Activated CD4-positive, alpha-beta T cell treated with anti-CD3 and anti-CD28 coated beads, Interleukin-2, amount 10 ng/mL, durations not matched to agents 7 days and 5 days (primary cell): ENCODE measurements at regions not wholly inside any gene's neighbourhood (a gene's known extent, or its start where the extent isn't known, plus 50 kb on each side); places are given as distances from the start of the nearest gene placed in this dataset.

Experiments used
- CTCF ChIA-PET: fragments of 350-600 bp; sonication (Branson Sonifier 250); formaldehyde crosslinking; loops from one replicate; lab custom pipeline; 2021; ENCODE audit warnings: antibody characterized with exemption; lab: Charles Lee
- POLR2A ChIA-PET: fragments of 350-600 bp; sonication (Branson Sonifier 250); formaldehyde crosslinking; loops from one replicate; lab custom pipeline; 2021; ENCODE audit warnings: antibody characterized with exemption; lab: Charles Lee
- DNase-seq: peaks from one replicate; pipeline ENCODE4 v3.0.0-alpha.2; 2020
- H3K27ac Mint-ChIP-seq: one replicate; pipeline ENCODE4 v1.8.0; 2021; ENCODE audit warnings: mild to moderate bottlenecking, moderate library complexity, mixed read lengths
- H3K27me3 Mint-ChIP-seq: one replicate; pipeline ENCODE4 v1.8.0; 2021; ENCODE audit warnings: mixed read lengths
- H3K36me3 Mint-ChIP-seq: one replicate; pipeline ENCODE4 v1.8.0; 2021; ENCODE audit warnings: low read depth, mixed read lengths
- H3K4me1 Mint-ChIP-seq: one replicate; pipeline ENCODE4 v1.8.0; 2021; ENCODE audit warnings: mixed read lengths
- H3K4me3 Mint-ChIP-seq: one replicate; pipeline ENCODE4 v1.8.0; 2021; ENCODE audit warnings: mild to moderate bottlenecking, moderate library complexity, mixed read lengths
- H3K9me3 Mint-ChIP-seq: one replicate; pipeline ENCODE4 v1.8.0; 2021; ENCODE audit warnings: mixed read lengths

DNA sequence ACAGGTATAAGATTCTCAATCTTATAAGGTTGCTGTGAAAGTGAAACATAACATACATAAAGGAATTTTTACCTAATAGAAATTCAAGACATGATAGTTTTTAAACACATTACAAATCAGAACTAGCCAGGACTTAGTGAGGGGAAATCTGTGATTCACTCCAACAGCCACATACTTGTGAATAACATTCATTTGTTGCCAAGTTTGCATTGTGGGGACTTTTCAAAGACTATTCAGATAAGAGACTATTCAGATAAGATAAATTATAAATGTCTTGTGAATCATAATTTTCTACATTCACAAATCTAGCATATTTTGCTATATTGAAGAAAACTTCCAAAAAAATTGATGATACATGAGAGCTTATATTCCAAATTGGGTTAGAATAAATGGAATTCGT, 345.3 kb upstream of the CDH20 start:
- no peaks in the 10 kb centered on the region for H3K4me1 Mint-ChIP-seq
- DNase-seq, result no peak
- ChIA-PET POLR2A (no interaction called here), CTCF (interaction anchor here (0.8 kb wide), 1 partner anchor 489 kb away, joined by 3 read pairs; no protein-coding TSS in a partner anchor)
- no peaks in the 10 kb centered on the region for H3K27me3 Mint-ChIP-seq
- no peak overlapping the region for H3K4me3 Mint-ChIP-seq
- H3K36me3 Mint-ChIP-seq, result no peaks in the 10 kb centered on the region
- peaks cover 5% of the 10 kb centered on the region for H3K9me3 Mint-ChIP-seq
- no peak overlapping the region for H3K27ac Mint-ChIP-seq

DNA sequence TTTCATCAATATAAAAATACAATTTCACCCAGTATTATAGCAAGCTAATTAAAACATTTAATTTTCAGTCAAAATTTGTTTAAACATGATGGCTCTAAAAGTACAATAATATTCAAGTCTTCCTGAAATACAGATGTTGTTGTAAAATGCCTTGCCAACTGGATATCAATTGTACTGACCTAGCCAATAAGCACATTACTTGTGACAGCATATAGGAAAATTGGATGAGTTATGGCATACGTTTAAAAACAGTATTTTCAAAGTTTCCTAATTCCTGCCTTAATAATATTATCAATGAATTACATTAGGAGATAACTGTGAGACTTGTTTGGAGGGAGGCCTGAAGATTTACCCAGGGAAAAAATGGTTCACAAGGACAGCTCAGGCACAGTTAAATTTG, 336.9 kb upstream of the CDH20 start:
- no peaks in the 10 kb centered on the region for H3K27me3 Mint-ChIP-seq
- no peak overlapping the region for H3K4me3 Mint-ChIP-seq
- no peaks in the 10 kb centered on the region for H3K4me1 Mint-ChIP-seq
- H3K27ac Mint-ChIP-seq, result no peak overlapping the region
- ChIA-PET CTCF (no interaction called here), POLR2A (no interaction called here)
- no peak for DNase-seq
- H3K9me3 Mint-ChIP-seq, result peaks cover 4% of the 10 kb centered on the region
- H3K36me3 Mint-ChIP-seq, result no peaks in the 10 kb centered on the region

DNA sequence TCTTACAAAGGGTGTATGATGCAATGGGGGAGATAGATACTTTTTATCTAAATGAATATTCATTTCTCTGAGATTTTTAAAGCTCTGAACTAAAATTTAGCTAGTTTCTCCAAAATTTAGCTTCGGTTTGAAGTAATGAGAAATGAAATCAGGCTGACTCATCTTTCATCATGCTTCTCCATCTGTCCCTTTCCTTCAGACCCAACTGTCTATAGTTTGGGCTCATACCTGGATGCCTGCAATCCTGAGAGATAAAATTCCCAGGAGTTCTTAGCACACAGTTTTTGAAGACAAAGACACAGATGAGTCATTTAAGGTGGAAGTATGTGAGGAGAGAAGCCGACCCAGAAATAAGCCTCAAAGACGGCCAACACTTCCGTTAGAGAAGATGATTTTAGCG, 336.4 kb upstream of the CDH20 start:
- H3K27me3 Mint-ChIP-seq, result no peaks in the 10 kb centered on the region
- H3K4me3 Mint-ChIP-seq, result no peak overlapping the region
- POLR2A ChIA-PET, result no interaction called here
- peaks cover 4% of the 10 kb centered on the region for H3K9me3 Mint-ChIP-seq
- DNase-seq, result no peak
- H3K27ac Mint-ChIP-seq, result no peak overlapping the region
- no peaks in the 10 kb centered on the region for H3K36me3 Mint-ChIP-seq
- CTCF ChIA-PET, result no interaction called here
- no peaks in the 10 kb centered on the region for H3K4me1 Mint-ChIP-seq

DNA sequence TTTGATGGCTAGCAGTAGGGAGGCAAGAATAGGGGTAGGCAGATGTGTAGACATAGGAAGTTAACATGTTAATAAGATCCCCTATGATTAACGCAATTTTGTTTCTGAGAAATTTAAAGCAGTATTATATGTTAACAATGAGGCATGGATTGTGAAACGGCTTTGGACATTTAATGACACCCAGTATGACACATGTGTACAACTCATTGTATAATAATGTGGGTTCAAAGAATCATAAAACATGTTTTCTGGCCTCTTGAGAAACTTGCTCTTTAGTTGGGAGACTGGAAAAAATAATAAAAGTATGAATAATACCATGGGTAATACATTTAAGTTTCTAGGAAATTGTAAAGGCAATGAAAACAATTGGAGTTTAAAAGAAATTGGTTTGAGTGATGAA, 332.1 kb upstream of the CDH20 start:
- Mint-ChIP-seq H3K4me3 (no peak overlapping the region), H3K27me3 (no peaks in the 10 kb centered on the region), H3K27ac (no peak overlapping the region), H3K4me1 (no peaks in the 10 kb centered on the region), H3K36me3 (no peaks in the 10 kb centered on the region), H3K9me3 (no peaks in the 10 kb centered on the region)
- ChIA-PET CTCF (no interaction called here), POLR2A (no interaction called here)
- DNase-seq, result no peak

DNA sequence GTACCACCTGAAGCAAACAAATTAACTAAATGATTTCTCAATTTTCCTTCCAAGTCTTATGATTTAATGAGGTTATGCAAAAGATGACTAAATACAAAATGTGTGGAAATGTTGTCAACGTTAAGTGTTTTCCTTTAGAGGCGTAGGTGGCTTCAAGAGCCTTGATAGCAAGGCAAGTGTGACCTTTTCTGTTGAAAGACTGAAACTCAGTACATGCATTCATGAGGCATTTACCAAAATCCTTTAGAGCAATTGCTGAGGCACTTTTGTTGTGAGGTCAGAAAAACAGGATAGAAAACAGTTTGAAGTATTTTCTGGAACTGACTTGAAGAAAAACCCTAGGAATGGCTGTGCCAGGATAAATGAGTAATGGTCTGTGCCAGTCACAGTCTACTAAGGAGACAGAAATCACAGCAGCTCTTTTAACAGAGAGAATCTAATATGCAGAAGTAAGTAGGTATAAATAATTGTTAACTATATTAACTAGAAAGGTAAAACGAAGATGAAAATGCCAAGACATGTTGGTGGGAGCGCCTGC, 326.5 kb upstream of the CDH20 start:
- Mint-ChIP-seq H3K4me3 (no peak overlapping the region), H3K27ac (no peak overlapping the region), H3K27me3 (no peaks in the 10 kb centered on the region), H3K9me3 (no peaks in the 10 kb centered on the region), H3K36me3 (no peaks in the 10 kb centered on the region), H3K4me1 (no peaks in the 10 kb centered on the region)
- ChIA-PET CTCF (no interaction called here), POLR2A (no interaction called here)
- DNase-seq, result no peak

DNA sequence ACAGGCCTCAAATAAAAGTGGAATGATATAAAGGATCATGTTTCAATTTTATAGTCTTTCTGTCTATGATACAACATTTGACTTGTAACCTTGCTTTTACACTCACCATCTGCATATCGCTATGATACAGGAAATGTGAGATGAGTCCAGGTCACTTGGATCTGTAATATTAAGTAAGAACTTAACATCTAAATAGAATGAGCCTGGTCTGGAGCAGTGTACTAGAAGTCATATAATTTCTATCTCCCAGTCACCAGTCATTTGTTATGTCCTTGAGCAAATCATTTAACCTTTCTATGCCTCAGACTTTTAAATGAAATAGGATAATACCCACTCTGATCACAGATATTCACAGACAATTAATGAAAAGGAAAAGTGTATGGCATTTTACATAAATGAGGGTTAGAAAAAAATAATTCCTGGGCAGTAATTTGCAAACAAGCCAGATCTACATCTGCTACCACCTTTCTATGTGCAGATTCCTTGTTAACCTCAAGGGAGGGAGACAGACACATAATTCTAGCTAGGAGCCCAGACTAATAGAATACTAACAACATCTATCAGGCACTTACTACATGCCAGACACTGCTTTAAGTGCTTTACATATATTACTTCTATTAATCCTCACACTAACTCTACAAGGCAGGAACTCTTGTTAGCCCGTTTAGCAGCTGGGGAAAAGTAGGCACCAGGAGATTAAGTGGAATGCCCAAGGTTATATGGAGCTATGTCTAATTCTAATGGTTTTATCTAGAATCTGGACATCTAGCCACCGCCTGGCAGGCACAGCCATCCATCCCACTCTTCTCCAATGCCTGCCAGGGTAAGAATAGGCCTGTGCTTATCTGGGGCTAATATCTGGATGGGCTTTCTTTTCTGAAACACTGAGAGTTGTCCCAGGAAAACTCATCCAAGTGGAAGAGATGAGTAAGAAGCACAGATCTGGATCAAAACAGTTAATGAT, 313.6 kb upstream of the CDH20 start:
- peaks cover 6% of the 10 kb centered on the region for H3K9me3 Mint-ChIP-seq
- H3K4me3 Mint-ChIP-seq, result no peak overlapping the region
- H3K27ac Mint-ChIP-seq, result no peak overlapping the region
- ChIA-PET POLR2A (no interaction called here), CTCF (no interaction called here)
- H3K27me3 Mint-ChIP-seq, result no peaks in the 10 kb centered on the region
- no peaks in the 10 kb centered on the region for H3K36me3 Mint-ChIP-seq
- H3K4me1 Mint-ChIP-seq, result no peaks in the 10 kb centered on the region
- no peak for DNase-seq

DNA sequence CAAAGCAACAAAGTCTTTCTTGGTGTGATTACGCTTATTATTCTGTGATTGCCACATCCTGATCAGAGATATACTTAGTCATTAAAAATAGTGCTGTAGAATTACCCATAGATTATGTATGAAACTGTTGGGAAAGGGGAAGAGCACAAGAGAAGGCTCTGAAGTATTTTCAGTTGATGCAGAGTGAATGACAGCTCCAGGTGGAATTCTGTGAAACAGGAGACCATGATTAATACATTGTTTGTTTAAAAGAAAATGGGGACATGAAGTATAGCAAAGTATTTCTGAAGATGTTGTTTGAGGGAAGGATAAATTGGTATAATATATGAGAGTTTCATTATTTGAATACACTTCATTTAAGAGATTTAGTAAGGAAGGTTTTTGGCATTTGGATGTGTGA, 307.6 kb upstream of the CDH20 start:
- ChIA-PET CTCF (no interaction called here), POLR2A (no interaction called here)
- H3K27me3 Mint-ChIP-seq, result no peaks in the 10 kb centered on the region
- no peak for DNase-seq
- no peak overlapping the region for H3K27ac Mint-ChIP-seq
- H3K36me3 Mint-ChIP-seq, result no peaks in the 10 kb centered on the region
- H3K9me3 Mint-ChIP-seq, result peaks cover 15% of the 10 kb centered on the region
- H3K4me1 Mint-ChIP-seq, result no peaks in the 10 kb centered on the region
- no peak overlapping the region for H3K4me3 Mint-ChIP-seq

DNA sequence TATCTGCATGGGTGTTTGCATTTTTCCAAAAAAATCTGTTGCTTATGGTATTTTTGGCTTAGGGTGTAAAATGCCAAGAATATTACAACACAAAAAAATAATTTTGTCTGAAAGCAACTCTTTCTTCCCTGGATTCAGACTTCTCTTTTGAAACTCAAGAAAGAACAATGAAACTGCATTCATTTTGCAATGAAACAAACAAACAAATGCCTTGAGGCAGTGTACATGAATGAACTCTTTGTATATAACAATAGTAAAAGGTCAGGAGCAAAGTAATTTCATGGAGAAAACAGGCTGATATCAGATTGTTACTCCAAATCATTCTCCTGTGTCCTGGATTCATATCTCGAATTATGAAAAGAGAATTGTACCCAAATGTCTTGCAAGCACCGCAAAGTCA, 301.6 kb upstream of the CDH20 start:
- no peaks in the 10 kb centered on the region for H3K27me3 Mint-ChIP-seq
- no peak overlapping the region for H3K4me3 Mint-ChIP-seq
- DNase-seq, result no peak
- H3K27ac Mint-ChIP-seq, result no peak overlapping the region
- ChIA-PET CTCF (no interaction called here), POLR2A (no interaction called here)
- peaks cover 10% of the 10 kb centered on the region for H3K9me3 Mint-ChIP-seq
- H3K4me1 Mint-ChIP-seq, result no peaks in the 10 kb centered on the region
- no peaks in the 10 kb centered on the region for H3K36me3 Mint-ChIP-seq

DNA sequence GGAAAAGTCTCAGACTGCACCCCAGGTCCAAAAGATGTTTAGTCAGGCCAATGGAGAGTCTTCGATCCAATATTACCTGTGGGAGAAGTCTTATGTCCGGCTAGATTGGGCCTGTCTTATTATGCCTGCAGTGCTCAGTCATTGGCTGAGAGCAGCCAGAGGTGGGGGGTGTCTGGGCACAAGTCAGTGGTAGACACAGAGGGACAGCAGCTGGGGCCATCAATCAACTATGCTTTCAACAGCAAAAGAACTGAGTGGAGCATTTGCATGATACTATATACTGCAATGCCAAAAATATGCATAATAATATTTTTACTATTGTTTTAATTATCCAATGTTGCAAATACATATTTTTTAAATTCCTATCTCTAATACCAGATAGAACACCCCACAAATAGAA, 298.6 kb upstream of the CDH20 start:
- Mint-ChIP-seq H3K4me1 (no peaks in the 10 kb centered on the region), H3K27ac (no peak overlapping the region), H3K4me3 (no peak overlapping the region), H3K36me3 (no peaks in the 10 kb centered on the region), H3K9me3 (peaks cover 3% of the 10 kb centered on the region), H3K27me3 (no peaks in the 10 kb centered on the region)
- POLR2A ChIA-PET, result no interaction called here
- CTCF ChIA-PET, result no interaction called here
- no peak for DNase-seq

DNA sequence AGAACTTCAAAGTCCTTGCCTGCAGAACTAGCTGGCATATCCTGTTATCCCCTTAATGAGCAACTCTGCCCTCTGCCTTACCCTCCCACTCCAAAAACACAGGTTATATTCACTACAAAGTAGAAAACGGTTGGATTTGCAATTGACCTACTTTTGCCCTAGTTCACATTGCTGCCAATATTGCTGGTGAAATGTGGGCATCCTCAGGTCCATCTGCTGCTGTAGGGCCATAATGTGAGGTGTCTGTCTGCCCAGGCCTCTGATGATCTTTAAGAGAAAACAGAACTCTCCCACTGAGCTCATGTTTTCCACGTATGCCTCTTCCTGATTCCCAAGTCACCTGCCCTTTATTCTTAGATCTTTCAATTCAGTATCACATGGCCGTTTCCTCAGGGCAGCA, 294.0 kb upstream of the CDH20 start:
- no peaks in the 10 kb centered on the region for H3K4me1 Mint-ChIP-seq
- H3K27ac Mint-ChIP-seq, result no peak overlapping the region
- CTCF ChIA-PET, result no interaction called here
- H3K36me3 Mint-ChIP-seq, result no peaks in the 10 kb centered on the region
- H3K9me3 Mint-ChIP-seq, result no peaks in the 10 kb centered on the region
- H3K27me3 Mint-ChIP-seq, result no peaks in the 10 kb centered on the region
- POLR2A ChIA-PET, result no interaction called here
- no peak for DNase-seq
- H3K4me3 Mint-ChIP-seq, result no peak overlapping the region

DNA sequence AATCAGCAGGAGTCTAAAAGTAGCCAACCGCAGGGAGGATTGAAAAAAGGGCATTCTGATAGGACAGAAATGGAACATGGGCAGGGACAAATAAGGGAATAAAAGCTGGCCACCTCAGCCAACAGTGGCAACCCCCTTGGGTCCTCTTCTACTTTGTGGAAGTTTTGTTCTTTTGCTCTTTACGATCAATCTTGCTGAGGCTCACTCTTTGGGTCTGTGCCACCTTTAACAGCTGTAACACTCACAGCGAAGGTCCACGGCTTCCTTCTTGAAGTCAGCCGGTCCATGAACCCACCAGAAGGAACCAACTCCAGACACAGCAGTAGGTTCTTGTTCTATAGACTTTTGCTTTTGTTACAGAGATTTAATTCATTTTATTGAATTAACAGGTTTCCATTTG, 285.4 kb upstream of the CDH20 start:
- Mint-ChIP-seq H3K27me3 (no peaks in the 10 kb centered on the region), H3K4me3 (no peak overlapping the region), H3K36me3 (no peaks in the 10 kb centered on the region), H3K27ac (no peak overlapping the region), H3K4me1 (no peaks in the 10 kb centered on the region), H3K9me3 (peaks cover 9% of the 10 kb centered on the region)
- DNase-seq, result no peak
- ChIA-PET CTCF (no interaction called here), POLR2A (no interaction called here)

DNA sequence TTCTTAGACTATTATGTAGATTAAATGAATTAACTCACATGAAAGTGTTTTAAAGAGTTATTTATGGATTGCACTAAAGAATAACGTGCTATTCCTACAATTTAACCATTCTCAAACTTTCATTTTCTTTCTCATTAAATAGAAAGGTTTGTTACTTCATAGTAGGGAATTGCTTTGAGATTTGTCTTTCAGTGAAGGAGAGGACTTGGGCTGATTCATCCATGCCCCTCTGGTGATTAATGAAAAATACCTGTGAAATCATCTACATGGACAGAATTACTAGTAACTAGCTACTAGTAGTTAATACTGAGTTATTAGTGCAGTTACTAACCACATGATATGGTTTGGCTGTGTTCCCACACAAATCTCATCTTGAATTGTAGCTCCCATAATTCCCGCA, 275.8 kb upstream of the CDH20 start:
- DNase-seq, result no peak
- no peaks in the 10 kb centered on the region for H3K4me1 Mint-ChIP-seq
- CTCF ChIA-PET, result no interaction called here
- POLR2A ChIA-PET, result no interaction called here
- no peaks in the 10 kb centered on the region for H3K36me3 Mint-ChIP-seq
- peaks cover 6% of the 10 kb centered on the region for H3K9me3 Mint-ChIP-seq
- no peak overlapping the region for H3K4me3 Mint-ChIP-seq
- H3K27me3 Mint-ChIP-seq, result no peaks in the 10 kb centered on the region
- H3K27ac Mint-ChIP-seq, result no peak overlapping the region

DNA sequence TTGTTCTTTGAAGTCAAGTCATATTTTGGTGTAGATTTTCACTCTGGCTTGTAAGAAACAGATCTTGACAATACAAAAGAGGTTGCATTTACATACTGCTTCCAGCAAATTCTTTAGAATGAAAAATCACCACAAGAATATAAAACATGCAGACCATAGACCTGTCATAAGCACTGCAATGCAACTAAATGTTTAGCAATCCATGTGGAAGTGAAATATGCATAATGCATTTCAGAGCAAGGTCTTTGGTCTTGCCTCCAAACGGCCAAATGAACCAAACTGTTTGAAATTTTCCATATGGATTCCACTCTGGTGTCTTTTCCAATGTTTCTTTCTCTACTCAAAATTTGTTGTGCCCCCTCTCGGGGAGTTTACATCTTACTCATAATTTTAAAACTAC, 271.0 kb upstream of the CDH20 start:
- H3K27ac Mint-ChIP-seq, result no peak overlapping the region
- H3K27me3 Mint-ChIP-seq, result no peaks in the 10 kb centered on the region
- no peaks in the 10 kb centered on the region for H3K36me3 Mint-ChIP-seq
- no peaks in the 10 kb centered on the region for H3K4me1 Mint-ChIP-seq
- POLR2A ChIA-PET, result no interaction called here
- CTCF ChIA-PET, result no interaction called here
- H3K4me3 Mint-ChIP-seq, result no peak overlapping the region
- DNase-seq, result no peak
- no peaks in the 10 kb centered on the region for H3K9me3 Mint-ChIP-seq

DNA sequence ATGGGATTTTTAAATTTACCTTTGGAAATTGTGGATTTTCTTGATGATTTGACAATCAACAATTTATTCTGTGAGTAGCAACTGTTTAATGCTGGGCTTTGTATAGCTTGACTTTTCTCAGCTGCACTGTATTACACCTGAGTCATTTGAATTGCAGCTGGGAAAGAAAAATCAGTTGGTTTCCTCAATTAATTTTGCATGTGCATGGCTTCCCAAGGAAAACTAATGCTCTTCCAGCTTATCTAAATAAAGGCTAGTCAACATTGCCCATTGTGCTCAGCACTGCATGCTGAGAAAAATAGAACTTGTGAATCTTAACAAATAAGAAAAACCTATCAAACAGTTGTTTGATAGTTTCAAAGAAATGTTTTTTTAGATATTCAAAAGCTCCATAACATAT, 268.3 kb upstream of the CDH20 start:
- Mint-ChIP-seq H3K9me3 (no peaks in the 10 kb centered on the region), H3K4me3 (no peak overlapping the region), H3K27me3 (no peaks in the 10 kb centered on the region), H3K4me1 (no peaks in the 10 kb centered on the region), H3K27ac (no peak overlapping the region), H3K36me3 (no peaks in the 10 kb centered on the region)
- POLR2A ChIA-PET, result no interaction called here
- CTCF ChIA-PET, result no interaction called here
- no peak for DNase-seq
